ENCODE measurements at regions not wholly inside any gene's neighbourhood (a gene's known extent, or its start where the extent isn't known, plus 50 kb on each side); places are given as distances from the start of the nearest gene placed in this dataset.

- TF ChIP-seq CTCF (conservative IDR thresholded peaks at IDR 0.05; ENCODE audit: control insufficient read depth, insufficient read depth, low read depth, low read length), result no peak
- no peak for DNase-seq (ENCODE audit: low read depth)
- no peak overlapping the region for H3K4me3 ChIP-seq (ENCODE audit: control insufficient read depth, low read depth, low read length)
Measured at GRCh38 chr2:64757126-64757525, 103.4 kb upstream of the SERTAD2 start.

DNA sequence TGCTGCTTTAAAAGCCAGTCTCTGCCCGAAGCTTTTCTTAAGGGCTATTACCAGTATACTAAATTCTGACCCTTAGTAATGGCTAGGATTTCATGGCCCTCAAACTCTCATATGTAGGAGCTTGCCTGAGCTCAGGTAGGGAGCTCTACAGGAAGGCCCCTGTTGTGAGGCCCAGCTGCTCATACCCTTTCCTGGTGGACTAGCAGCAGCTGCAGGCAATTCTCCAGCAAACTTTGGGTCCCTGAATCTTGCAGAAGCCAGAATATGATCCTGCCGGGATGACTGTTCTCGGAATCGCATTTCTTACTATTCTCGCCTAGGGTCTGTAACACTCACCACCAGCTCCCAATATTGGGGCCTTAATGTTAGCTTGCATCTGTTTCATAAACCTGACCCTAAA is 106.4 kb upstream of the SERTAD2 start:
- H3K4me3 ChIP-seq (ENCODE audit: control insufficient read depth, low read depth, low read length), result no peak overlapping the region
- no peak for DNase-seq (ENCODE audit: low read depth)
- no peak for TF ChIP-seq CTCF (conservative IDR thresholded peaks at IDR 0.05; ENCODE audit: control insufficient read depth, insufficient read depth, low read depth, low read length)

GRCh38 chr2:64762301-64762997 is 108.7 kb upstream of the SERTAD2 start:
- TF ChIP-seq CTCF (conservative IDR thresholded peaks at IDR 0.05; ENCODE audit: control insufficient read depth, insufficient read depth, low read depth, low read length), result no peak
- DNase-seq (ENCODE audit: low read depth), result no peak
- no peak overlapping the region for H3K4me3 ChIP-seq (ENCODE audit: control insufficient read depth, low read depth, low read length)

- TF ChIP-seq CTCF (conservative IDR thresholded peaks at IDR 0.05; ENCODE audit: control insufficient read depth, insufficient read depth, low read depth, low read length), result no peak
- H3K4me3 ChIP-seq (ENCODE audit: control insufficient read depth, low read depth, low read length), result no peak overlapping the region
- DNase-seq (ENCODE audit: low read depth), result no peak
Measured at GRCh38 chr2:64763126-64763525, 109.4 kb upstream of the SERTAD2 start.

DNA sequence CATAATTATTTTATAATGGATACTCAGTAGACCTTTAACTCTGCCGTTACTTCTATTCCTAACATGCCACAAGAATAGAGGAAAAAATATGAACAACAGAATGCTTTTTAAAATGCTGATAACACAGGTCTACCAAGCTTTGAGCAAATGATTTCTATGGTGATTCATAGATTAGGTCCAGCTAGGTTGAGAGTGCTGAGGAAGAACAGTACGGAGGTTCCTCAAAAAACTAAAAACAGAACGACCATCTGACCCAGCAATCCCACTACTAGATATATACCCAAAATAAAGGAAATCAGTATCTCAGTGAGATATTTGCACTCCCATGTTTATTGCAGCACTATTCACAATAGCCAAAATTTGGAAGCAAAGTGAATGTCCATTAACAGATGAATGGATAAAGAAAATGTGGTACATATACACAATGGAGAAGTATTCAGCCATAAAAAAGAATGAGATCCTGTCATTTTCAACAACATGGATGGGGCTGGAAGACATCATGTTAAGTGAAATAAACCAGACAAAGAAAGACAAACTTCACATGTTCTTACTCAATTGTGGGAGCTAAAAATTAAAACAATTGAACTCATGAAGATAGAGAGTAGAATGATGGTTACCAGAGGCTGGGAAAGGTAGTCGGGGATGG is 111.6 kb upstream of the SERTAD2 start:
- H3K4me3 ChIP-seq (ENCODE audit: control insufficient read depth, low read depth, low read length), result no peak overlapping the region
- TF ChIP-seq CTCF (conservative IDR thresholded peaks at IDR 0.05; ENCODE audit: control insufficient read depth, insufficient read depth, low read depth, low read length), result no peak
- no peak for DNase-seq (ENCODE audit: low read depth)

DNA sequence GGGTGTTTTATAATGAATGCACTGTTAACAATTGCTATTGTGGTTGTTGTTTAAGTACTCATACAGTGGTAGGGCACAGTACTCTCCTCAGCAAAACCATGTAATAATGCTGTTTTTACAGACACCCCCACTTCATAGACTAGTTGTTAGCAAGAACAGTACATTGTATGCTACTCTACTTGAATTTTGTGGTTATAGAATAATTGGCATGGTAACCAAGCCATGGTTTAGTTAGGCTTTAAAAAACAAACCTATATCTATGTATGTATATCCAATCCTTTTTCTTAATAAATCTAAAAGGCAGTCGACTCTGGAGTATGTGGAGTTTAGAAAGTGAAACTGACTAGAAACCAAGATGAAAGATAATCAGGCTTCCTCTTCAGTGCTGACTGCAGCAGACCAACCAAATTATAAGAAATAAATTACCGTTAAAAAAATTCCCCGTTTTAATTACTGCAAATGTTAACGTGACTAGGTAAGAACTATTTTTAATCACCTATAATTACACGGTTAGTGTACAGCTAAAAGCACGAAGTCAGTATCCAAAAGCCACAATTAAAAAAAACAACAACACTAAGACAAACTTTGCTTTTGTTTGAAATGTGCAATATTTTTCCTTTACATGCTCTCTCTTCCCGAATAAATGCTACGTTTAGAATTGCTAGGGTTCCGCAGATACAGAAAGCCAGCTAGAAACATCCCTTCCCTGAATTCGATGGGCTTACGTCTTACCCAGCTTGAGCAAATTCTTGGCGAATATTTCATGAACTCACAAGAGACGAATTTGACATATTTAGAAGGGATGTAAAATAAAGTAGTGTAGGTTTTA is 113.3 kb upstream of the SERTAD2 start:
- H3K4me3 ChIP-seq (ENCODE audit: control insufficient read depth, low read depth, low read length), result peak overlapping the region; percentile 52
- TF ChIP-seq CTCF (conservative IDR thresholded peaks at IDR 0.05; ENCODE audit: control insufficient read depth, insufficient read depth, low read depth, low read length), result no peak
- DNase-seq (ENCODE audit: low read depth), result peak; percentile 57
